ENCODE measurements at regions not wholly inside any gene's neighbourhood (a gene's known extent, or its start where the extent isn't known, plus 50 kb on each side); places are given as distances from the start of the nearest gene placed in this dataset.
"Not testable (repeated sequence)": the region's sequence is repeated elsewhere in the genome, so short reads cannot be mapped to it uniquely, and the experiment has no call there.

GRCh38 chr1:193458628-193459027 is 272.2 kb upstream of the B3GALT2 start:
- no peak for DNase-seq (ENCODE audit: low read depth in 2 of 2)

DNA sequence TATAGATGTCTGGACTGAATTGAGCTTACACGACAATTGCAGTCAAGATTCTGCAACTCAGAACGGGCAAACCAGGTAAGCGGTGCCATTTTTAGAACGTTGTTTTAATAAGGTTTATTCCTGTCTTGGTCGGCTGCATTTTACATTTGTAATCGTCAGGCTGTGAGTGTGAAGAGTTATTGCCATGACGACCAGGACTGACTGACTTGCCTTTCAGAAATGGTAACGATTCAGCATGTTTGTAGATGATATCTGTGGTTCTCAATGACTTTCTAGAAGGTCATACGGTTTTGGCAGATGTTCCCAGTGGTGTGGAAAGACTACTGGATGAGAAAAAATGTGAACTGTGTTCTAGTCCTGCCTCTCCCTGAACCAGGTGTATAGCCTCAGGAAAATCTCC is 271.3 kb upstream of the B3GALT2 start:
- no peak for DNase-seq (ENCODE audit: low read depth in 2 of 2)

DNA sequence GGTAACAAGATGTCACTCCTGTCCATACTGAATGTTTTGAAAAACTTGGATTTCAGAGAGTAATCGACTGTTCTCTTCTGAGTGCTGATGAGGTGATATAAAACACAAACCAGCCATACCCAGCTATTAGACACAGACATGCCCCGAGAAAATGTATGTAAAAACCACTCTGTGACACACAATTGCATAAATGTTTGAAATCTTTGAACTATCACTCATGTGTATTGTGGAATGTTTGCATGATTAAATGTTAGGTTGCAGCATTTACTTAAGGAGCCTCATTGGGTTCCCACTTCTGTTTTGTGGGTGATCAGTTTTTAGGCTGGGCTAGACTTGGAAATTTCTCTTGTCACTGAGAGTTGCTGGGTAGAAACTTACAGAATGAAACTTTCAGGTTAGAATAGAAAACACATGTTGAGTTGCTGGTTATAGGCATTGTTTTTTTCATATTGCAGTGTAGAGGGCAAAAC is 270.4 kb upstream of the B3GALT2 start:
- DNase-seq (ENCODE audit: low read depth in 2 of 2): no peak

DNA sequence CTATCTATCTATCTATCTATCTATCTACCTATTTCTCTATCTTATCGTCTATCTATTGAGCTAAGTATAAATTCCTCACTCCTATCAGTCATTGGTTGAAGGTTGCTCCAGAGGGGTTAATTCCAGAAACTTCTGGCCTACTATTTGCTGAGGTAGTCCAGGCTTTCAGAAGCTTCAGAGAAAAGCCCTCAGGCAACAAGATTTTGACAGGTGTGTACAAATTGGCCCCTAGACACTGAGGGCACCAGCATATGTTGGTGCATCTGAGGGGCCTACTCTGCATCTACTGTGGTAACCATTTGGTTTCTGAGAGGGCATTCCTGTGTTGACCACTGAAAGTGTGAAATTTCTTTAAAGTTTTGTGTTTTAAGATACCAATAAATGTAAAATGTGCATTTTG is 265.2 kb upstream of the B3GALT2 start:
- DNase-seq (ENCODE audit: low read depth in 2 of 2): no peak

DNA sequence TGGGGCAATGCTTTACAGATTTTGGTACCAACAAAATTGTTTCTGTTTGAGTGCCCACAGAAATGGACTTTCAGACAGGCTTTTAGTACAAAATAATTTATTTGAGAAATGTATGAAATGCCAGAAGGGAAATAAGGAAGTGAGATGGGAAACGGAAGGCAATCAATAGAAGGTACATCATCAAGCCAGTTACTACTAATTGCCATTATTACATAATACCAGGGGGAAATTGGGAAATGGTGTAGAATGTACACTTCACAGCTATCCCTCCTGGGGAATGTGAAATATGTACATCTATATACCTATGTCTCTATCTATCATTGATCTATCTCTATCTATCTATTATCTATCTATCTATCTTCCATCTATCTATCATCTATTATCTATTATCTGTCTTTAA is 264.6 kb upstream of the B3GALT2 start:
- DNase-seq (ENCODE audit: low read depth in 2 of 2): no peak

DNA sequence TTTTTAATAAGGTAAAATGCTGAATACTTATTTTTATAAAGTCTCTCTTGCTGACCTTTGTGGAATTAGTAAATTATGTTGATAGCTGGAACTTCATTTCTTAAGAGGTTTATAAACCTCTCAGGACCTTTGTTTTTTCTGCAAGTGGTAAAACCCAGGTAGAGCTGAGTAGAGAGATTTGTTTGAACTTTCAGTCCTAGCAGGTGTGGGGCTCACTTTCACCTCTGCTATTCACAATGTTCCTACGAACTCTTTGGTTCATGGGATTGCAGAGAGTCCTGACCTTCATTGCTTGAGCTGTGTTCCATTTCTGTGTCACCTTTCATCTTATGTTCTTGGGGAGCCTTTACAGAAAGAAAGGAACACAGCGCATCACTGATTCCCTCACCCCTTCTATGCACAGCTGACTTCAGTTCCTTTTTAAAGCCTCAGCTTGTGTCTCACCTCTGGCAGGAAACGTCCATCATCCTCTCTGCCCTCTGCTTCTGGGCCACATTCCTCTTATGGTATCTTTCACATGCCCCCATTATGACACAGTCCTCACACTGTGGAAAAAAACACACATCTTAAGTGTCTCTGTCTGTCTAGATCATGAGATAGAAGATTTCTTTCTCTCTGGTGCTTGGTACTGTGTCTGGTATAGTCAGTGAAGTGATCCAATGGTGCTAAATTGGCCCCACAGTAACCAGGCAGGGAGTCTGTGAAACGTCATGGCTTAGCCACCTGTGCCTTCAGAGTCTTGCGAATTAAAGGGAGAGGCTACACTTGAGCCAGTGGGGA is 262.5 kb upstream of the B3GALT2 start:
- DNase-seq (ENCODE audit: low read depth in 2 of 2): no peak

GRCh38 chr1:193443886-193444285 is 257.5 kb upstream of the B3GALT2 start:
- no peak for DNase-seq (ENCODE audit: low read depth in 2 of 2)

DNA sequence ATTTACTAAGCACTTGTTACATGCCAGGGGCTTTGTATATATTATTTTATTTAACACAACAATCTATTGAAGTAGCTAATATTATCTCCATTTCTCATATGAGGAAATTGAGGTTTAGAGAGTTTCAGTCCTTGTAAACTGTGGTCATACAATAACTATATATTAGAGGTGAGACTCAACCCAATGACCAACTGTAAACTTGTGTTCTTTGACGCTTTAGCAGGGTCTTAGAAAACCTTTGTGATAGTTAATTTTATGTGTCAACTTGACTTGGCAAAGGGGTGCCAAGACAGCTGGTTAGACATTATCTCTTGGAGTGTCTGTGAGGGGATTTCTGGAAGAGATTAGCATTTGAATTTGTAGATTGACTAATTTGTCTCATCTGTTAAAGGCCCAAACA is 252.4 kb upstream of the B3GALT2 start:
- DNase-seq (ENCODE audit: low read depth in 2 of 2): no peak

DNA sequence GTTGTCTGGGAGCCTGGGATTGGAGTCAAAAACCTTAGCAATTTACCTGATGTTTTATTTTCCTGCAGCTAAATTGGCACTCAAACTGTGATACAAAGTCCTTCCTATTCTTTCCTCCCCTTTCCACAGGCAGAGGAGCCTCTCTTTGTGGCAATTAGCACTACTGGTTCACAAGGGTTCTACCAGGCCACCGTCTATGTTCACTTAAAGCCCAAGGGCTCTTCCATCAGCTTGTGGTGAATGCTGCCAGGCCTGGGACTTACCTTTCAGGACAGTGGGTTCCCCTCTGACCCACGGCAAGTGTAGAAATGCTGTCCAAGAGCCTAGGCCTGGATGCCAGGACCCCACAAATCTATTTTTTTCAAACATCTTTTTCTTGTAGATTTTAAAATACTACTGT is 251.9 kb upstream of the B3GALT2 start:
- no peak for DNase-seq (ENCODE audit: low read depth in 2 of 2)

DNA sequence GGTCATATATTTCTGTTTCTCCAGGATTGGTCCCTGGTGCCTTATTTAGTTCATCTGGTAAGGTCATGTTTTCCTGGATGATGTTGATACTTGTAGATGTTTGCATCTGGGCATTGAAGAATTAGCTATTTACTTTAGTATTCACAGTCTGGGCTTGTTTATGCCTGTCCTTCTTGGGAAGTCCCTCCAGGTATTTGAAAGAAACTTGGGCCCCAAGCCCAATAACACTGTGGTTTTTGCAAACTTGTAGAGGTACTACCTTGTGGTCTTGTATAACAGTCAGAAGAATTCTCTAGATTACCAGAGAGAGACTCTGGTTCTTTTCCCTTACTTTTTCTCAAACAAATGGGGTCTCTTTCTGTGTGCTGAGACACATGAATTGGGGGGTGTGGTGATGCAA is 251.4 kb upstream of the B3GALT2 start:
- no peak for DNase-seq (ENCODE audit: low read depth in 2 of 2)

- not testable (repeated sequence) for DNase-seq (ENCODE audit: low read depth in 2 of 2)
These were observed 250.9 kb upstream of the B3GALT2 start for GRCh38 chr1:193437333-193437732.

- no peak for DNase-seq (ENCODE audit: low read depth in 2 of 2)
These were observed 249.4 kb upstream of the B3GALT2 start for GRCh38 chr1:193435781-193436180.

- no peak for DNase-seq (ENCODE audit: low read depth in 2 of 2)
These were observed 247.9 kb upstream of the B3GALT2 start for GRCh38 chr1:193434319-193434718.

GRCh38 chr1:193433599-193433998 is 247.2 kb upstream of the B3GALT2 start:
- no peak for DNase-seq (ENCODE audit: low read depth in 2 of 2)

- no peak for DNase-seq (ENCODE audit: low read depth in 2 of 2)
These were observed 246.7 kb upstream of the B3GALT2 start for GRCh38 chr1:193432979-193433587.

DNA sequence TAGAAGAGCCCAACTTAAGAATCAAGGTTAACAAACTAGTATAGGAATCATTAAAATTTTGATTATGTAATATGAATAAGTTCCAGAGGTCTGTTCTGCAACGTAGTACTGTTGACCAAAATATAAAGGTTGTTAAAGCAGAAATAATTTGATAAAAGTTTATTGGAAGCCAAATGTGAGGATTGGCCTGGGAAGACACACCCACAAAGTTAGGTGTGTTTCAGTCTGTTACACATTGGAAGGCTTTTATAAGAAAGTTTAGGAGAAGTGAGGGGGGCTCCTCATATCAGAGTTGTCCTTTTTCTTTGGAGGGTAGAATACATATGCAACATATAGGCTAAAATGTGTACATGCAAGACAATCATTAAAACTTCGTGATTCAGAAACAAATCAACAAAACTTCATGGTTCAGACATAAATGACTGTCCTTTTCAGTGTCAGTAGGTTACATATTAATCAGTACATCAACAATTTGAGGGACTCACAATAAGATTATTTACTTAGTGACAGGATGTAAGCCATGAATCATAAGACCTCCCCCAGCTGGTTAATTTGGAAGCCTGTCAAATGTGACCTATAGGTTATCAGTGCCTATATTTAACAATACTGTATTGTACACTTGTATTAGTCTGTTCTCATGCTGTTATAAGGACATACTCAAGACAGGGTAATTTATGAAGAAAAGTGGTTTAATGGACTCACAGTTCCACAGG is 245.0 kb upstream of the B3GALT2 start:
- DNase-seq (ENCODE audit: low read depth in 2 of 2): no peak

- DNase-seq (ENCODE audit: low read depth in 2 of 2): no peak
These were observed 241.1 kb upstream of the B3GALT2 start for GRCh38 chr1:193427524-193427923.

- no peak for DNase-seq (ENCODE audit: low read depth in 2 of 2)
These were observed 239.6 kb upstream of the B3GALT2 start for GRCh38 chr1:193426061-193426460.

DNA sequence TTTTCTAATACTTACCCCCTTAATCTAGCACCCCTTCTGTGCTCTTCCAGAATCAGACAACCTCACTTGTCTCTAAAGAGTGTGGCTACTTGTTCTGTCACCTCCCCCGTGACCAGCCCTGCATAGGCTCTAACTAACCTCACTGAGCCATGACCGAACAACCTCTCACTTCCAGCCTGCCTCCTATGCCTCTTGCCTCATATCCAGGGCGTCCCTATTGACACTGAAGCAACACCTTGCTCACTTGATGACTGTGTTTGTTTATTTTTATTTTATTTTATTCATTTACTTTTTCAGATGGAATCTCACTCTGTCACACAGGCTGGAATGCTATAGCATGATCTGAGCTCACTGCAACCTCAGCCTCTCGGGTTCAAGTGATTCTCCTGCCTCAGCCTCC is 235.1 kb upstream of the B3GALT2 start:
- no peak for DNase-seq (ENCODE audit: low read depth in 2 of 2)

GRCh38 chr1:193419295-193419694 is 232.9 kb upstream of the B3GALT2 start:
- DNase-seq (ENCODE audit: low read depth in 2 of 2): no peak

DNA sequence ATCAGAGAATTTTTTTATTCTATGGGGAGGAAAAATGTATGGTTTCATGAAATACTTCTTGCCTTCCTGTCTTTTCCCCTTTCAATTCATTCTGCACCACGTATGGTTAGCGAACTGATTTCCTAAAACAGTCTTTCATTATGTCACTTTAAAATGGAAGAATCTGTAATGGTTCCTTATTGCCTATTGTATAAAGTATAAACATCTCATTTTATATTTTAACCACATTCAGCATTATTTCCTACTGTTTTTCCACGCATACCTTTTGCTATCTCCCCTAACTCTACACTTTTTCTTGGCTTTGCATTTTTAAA is 232.3 kb upstream of the B3GALT2 start:
- DNase-seq (ENCODE audit: low read depth in 2 of 2): no peak

DNA sequence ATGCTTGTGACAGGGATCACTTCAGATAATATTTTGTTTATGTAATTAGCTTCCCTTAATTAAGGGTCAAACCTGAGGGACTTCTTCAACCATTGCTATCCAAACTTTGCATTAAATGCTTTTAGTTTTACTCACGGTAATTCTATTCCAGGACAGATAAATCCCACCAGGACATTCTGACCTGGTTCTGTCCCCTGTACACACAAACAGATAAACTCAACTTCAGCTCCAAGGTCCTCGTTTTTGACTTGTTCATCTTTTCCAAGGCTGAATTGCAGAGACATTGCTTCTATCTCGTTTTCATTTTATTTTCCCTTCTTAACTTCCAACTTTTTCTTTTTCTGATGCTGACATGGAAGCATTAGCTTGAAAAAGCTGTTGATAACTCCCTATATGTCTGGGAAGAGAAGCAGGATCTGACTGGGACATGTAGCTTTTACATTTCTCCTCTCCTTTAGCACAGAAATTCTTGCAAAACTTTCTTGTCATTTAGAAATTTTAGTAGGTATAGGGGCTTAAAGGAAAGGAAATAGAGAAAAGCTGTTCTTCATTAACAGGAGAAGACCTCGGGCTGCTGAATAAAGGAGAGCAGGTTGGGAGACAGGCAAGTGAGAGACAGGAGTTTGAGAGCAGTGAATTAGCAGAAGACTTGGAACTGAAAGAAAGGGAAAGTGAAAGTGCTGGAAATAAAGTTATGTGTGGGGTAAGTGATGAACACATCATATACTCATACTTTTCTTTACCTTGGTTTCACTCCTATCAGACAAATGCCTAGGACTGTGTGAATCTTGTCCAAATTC is 231.7 kb upstream of the B3GALT2 start:
- no peak for DNase-seq (ENCODE audit: low read depth in 2 of 2)
